ENCODE measurements at regions not wholly inside any gene's neighbourhood (a gene's known extent, or its start where the extent isn't known, plus 50 kb on each side); places are given as distances from the start of the nearest gene placed in this dataset.
A peak's percentile ranks its signal among the peaks of the same experiment; 100 is the strongest.

DNA sequence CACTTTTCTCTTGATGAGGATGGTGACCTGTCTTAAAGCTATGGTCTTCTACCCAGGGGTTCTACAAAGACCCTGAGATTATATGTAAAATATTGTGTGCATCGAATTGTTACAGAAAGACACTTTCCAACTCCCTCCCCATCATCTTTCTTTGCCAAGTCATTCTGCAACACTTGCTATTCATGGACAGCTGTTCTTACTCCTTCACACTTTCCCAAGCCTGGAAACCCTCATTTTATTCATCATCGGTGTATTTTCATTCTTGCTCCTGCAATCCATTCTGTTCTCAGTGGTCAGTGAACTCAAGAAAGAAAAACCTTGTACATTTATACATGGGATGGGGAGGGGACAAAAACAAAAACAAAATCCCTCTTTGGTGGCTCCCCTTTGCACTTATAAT lies 90.5 kb upstream of the STXBP6 start:
- H3K4me1 Mint-ChIP-seq = no peaks in the 10 kb centered on the region
- no peaks in the 10 kb centered on the region for H3K36me3 Mint-ChIP-seq
- no peak overlapping the region for H3K27ac Mint-ChIP-seq
- peaks cover 3% of the 10 kb centered on the region for H3K9me3 Mint-ChIP-seq
- H3K27me3 Mint-ChIP-seq = peaks cover 4% of the 10 kb centered on the region
- no peak overlapping the region for H3K4me3 Mint-ChIP-seq
- DNase-seq = no peak

- Mint-ChIP-seq H3K27me3 (peaks cover 36% of the 10 kb centered on the region), H3K4me1 (peaks cover 4% of the 10 kb centered on the region), H3K27ac (no peak overlapping the region), H3K36me3 (no peaks in the 10 kb centered on the region), H3K9me3 (peaks cover 3% of the 10 kb centered on the region), H3K4me3 (no peak overlapping the region)
- DNase-seq = no peak
These were observed 86.9 kb upstream of the STXBP6 start for GRCh38 chr14:25136811-25137210.

GRCh38 chr14:25134184-25134583 lies 84.2 kb upstream of the STXBP6 start:
- DNase-seq = no peak
- Mint-ChIP-seq H3K27ac (no peak overlapping the region), H3K27me3 (peaks cover 42% of the 10 kb centered on the region), H3K4me3 (no peak overlapping the region), H3K4me1 (peaks cover 4% of the 10 kb centered on the region), H3K9me3 (peaks cover 3% of the 10 kb centered on the region), H3K36me3 (no peaks in the 10 kb centered on the region)

DNA sequence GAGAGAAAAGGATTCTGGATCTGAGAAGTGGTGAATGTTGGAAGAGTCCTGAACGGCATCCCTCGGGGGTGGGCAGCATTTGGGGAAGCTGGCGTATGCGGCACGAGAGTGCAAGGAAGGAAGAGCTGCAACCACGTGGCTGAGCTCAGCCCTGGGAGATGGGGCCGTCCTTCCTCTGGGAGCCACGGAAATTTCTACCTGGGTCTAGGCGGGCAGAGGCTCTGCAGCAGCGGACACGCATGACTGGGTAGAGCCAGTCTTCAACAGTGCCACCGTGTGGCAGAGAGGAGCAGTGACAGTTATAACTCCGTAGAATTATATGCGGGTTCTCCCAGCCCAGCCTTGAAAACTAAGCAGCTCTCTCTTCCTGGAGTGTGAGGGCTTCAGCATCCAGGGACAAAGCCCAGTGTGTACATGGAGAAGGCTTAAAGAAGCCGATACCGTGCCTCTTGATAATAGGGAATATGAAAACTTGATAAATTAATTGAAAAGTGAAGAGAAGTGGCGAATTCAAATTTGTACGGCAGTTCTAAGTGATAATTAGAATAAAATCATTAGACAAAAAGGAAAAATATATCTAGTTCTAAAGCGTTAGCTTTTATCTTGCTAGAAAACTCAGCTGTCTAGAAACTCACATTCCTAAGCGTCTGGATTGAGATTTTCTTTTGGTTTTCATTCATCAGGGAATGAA lies 82.9 kb upstream of the STXBP6 start:
- Mint-ChIP-seq H3K4me3 (no peak overlapping the region), H3K27me3 (peaks cover 47% of the 10 kb centered on the region), H3K9me3 (no peaks in the 10 kb centered on the region), H3K27ac (no peak overlapping the region), H3K4me1 (peaks cover 4% of the 10 kb centered on the region), H3K36me3 (no peaks in the 10 kb centered on the region)
- peak; percentile 34 for DNase-seq

GRCh38 chr14:25132094-25132493 lies 82.1 kb upstream of the STXBP6 start:
- no peaks in the 10 kb centered on the region for H3K36me3 Mint-ChIP-seq
- H3K27ac Mint-ChIP-seq = no peak overlapping the region
- H3K27me3 Mint-ChIP-seq = peaks cover 48% of the 10 kb centered on the region
- H3K4me1 Mint-ChIP-seq = peaks cover 4% of the 10 kb centered on the region
- no peaks in the 10 kb centered on the region for H3K9me3 Mint-ChIP-seq
- no peak overlapping the region for H3K4me3 Mint-ChIP-seq
- no peak for DNase-seq

GRCh38 chr14:25122843-25123242 lies 72.9 kb upstream of the STXBP6 start:
- Mint-ChIP-seq H3K36me3 (no peaks in the 10 kb centered on the region), H3K9me3 (no peaks in the 10 kb centered on the region), H3K4me3 (no peak overlapping the region), H3K4me1 (no peaks in the 10 kb centered on the region), H3K27ac (no peak overlapping the region), H3K27me3 (peaks cover 14% of the 10 kb centered on the region)
- no peak for DNase-seq

DNA sequence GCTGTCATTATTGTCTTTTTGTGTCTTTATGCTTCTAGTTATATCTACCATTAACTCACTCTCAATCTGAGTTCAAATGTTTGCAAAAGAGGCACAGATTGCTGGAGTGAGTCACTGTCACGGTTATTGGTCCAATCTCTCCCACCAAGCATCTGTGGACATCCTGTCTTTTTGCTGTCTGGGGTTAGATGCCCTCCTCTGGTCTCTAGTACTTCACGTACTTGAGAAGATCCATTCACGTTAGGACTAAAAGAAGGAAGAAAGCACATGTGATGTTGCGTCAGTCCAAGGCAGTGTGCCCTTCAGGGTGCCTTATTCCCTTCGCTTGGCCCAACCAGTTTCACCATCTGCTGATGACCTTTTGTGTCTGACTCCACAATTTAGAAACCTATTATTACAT lies 72.3 kb upstream of the STXBP6 start:
- H3K36me3 Mint-ChIP-seq = no peaks in the 10 kb centered on the region

DNA sequence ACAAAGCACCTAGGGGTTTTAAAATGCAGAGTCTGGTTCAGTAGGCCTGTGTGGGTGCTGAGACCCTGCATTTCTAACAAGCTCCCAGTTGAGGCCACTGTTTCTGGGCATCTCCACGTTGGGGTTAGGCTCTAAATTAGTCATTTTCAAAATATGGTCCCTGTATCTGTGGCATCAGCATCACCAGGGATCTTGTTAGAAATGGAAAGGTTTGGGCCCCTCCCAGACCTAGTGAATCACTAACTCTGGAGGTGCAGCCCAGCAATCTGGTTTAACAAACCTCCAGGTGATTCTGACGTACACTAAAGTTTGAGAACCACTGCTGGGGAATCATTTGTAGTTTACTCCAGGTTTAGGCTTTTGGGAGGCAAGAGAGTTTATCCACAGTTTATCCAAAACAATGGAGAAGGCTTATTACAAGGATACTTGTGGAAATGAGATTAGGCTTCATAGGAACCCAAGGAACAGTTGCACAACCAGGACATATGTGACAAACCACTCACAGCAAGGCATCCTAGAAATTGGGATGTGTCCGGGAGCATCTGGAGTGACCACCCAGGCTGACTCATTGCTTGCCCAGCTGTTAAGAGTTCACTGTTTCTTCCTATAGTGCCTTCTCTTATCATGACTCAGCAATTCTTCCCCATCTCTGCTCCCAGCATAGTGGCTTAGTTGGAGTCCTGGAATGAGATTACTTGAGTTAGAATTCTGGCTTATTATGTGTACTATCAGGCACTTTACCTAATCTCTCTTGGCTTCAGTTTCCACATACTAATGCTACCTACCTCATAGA lies 71.6 kb upstream of the STXBP6 start:
- Mint-ChIP-seq H3K4me3 (no peak overlapping the region), H3K27ac (no peak overlapping the region), H3K9me3 (no peaks in the 10 kb centered on the region), H3K27me3 (peaks cover 14% of the 10 kb centered on the region), H3K36me3 (no peaks in the 10 kb centered on the region), H3K4me1 (no peaks in the 10 kb centered on the region)
- no peak for DNase-seq

More for the DNA sequence above, 72.3 kb upstream of the STXBP6 start:
- H3K27me3 Mint-ChIP-seq = peaks cover 14% of the 10 kb centered on the region
- no peaks in the 10 kb centered on the region for H3K9me3 Mint-ChIP-seq
- H3K4me3 Mint-ChIP-seq = no peak overlapping the region
- H3K4me1 Mint-ChIP-seq = no peaks in the 10 kb centered on the region
- H3K27ac Mint-ChIP-seq = no peak overlapping the region
- DNase-seq = no peak

DNA sequence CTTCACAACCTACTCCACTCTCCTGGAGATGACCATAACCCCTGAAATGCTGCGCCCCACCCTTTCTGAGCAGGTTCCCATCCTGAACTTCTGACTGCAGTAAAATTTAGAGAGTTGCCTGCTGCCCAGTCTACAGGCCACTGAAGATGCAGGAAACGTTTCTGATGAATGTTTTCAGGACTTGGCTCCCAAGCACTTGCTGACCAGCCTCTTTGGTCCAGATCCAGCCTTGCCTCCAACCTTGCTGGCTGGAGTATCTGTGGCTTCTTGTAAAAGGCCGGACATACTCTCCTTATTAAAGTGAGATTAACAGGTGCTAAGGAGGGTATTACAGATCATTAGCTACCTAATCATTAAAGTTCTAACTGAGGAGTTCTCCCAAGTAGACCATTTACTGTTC lies 70.3 kb upstream of the STXBP6 start:
- Mint-ChIP-seq H3K4me1 (no peaks in the 10 kb centered on the region), H3K4me3 (no peak overlapping the region), H3K36me3 (no peaks in the 10 kb centered on the region), H3K27ac (no peak overlapping the region), H3K27me3 (peaks cover 12% of the 10 kb centered on the region), H3K9me3 (no peaks in the 10 kb centered on the region)
- no peak for DNase-seq

DNA sequence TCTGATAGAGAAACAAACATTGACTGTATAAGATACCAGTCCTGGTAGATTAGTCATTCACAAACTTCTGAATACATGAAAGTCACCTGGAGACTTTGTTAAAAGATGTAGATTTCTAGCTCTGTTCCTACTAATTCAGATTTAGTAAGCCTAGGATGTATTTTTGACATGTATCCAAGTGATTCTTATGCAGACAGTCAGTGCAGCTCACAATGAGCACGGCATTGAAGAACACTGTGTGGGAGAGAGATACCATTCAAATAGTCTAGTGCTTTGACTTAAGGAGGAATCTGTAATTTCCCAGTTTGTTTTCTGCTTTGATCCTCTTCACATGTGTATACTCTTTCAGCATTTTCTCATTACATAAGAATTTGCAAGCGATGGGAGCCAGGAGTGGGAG lies 68.7 kb upstream of the STXBP6 start:
- H3K27me3 Mint-ChIP-seq = peaks cover 9% of the 10 kb centered on the region
- DNase-seq = no peak
- H3K36me3 Mint-ChIP-seq = no peaks in the 10 kb centered on the region

GRCh38 chr14:25117342-25117741 lies 67.4 kb upstream of the STXBP6 start:
- H3K36me3 Mint-ChIP-seq = no peaks in the 10 kb centered on the region
- no peak overlapping the region for H3K4me3 Mint-ChIP-seq
- no peak overlapping the region for H3K27ac Mint-ChIP-seq
- no peak for DNase-seq
- H3K9me3 Mint-ChIP-seq = peaks cover 2% of the 10 kb centered on the region
- peaks cover 14% of the 10 kb centered on the region for H3K27me3 Mint-ChIP-seq
- H3K4me1 Mint-ChIP-seq = no peaks in the 10 kb centered on the region

More for the DNA sequence above, 68.7 kb upstream of the STXBP6 start:
- no peak overlapping the region for H3K4me3 Mint-ChIP-seq
- H3K9me3 Mint-ChIP-seq = peaks cover 2% of the 10 kb centered on the region
- no peak overlapping the region for H3K27ac Mint-ChIP-seq
- H3K4me1 Mint-ChIP-seq = no peaks in the 10 kb centered on the region

DNA sequence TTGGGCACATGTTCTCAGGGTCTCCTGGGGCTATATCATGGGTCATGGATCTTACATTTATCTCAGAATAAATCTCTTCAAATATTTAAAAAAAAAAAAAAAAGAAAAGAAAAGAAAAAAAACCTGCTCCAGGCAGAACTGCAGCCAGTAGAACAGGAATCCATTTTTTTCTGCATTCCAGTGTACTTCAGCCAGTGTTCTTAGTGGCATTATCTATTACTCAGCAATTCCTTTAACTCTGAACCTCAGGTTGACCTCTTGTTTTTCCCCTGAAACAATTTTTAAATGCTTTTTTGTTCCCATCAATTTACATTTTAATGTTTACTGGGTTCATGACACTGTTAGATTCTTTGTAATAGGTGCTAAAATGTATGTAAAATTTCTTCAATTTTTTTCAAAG lies 66.7 kb upstream of the STXBP6 start:
- Mint-ChIP-seq H3K9me3 (peaks cover 2% of the 10 kb centered on the region), H3K27me3 (peaks cover 14% of the 10 kb centered on the region)
- DNase-seq = no peak

GRCh38 chr14:25113394-25113793 lies 63.4 kb upstream of the STXBP6 start:
- no peaks in the 10 kb centered on the region for H3K36me3 Mint-ChIP-seq
- no peak overlapping the region for H3K4me3 Mint-ChIP-seq
- H3K27ac Mint-ChIP-seq = no peak overlapping the region
- H3K4me1 Mint-ChIP-seq = no peaks in the 10 kb centered on the region
- peaks cover 2% of the 10 kb centered on the region for H3K9me3 Mint-ChIP-seq
- DNase-seq = no peak
- H3K27me3 Mint-ChIP-seq = peaks cover 12% of the 10 kb centered on the region

More for the DNA sequence above, 66.7 kb upstream of the STXBP6 start:
- Mint-ChIP-seq H3K4me3 (no peak overlapping the region), H3K36me3 (no peaks in the 10 kb centered on the region), H3K4me1 (no peaks in the 10 kb centered on the region), H3K27ac (no peak overlapping the region)

DNA sequence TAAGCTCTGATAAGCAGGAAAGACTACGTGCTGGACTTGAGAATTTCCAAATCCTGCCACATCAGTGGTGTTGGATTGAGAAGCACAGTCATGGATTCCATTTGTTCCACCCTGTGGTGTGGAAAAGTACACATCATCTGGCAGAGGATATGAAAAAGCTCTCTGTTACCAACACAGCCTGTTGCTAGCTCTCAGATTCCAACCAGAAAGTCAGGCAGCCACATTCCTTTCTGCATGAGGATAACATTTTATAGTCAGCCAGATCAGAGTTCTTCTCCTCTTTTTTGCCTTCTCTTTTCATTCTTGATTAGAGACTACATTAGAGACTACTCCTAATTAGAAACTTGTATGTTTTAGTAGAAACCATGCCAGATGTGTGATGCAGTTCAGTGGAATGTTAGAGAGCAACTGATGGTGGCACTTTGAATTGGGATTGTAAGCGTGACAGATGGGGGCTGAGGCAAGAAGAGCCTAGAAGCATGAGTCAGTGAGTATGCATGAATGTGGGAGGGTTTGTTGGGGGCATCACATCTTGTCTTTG lies 61.2 kb upstream of the STXBP6 start:
- H3K36me3 Mint-ChIP-seq = no peaks in the 10 kb centered on the region
- peaks cover 9% of the 10 kb centered on the region for H3K27me3 Mint-ChIP-seq
- no peaks in the 10 kb centered on the region for H3K4me1 Mint-ChIP-seq
- H3K9me3 Mint-ChIP-seq = peaks cover 2% of the 10 kb centered on the region
- H3K4me3 Mint-ChIP-seq = no peak overlapping the region
- H3K27ac Mint-ChIP-seq = no peak overlapping the region
- DNase-seq = no peak

- H3K36me3 Mint-ChIP-seq = no peaks in the 10 kb centered on the region
- peaks cover under 1% of the 10 kb centered on the region for H3K9me3 Mint-ChIP-seq
- no peak overlapping the region for H3K4me3 Mint-ChIP-seq
- H3K27me3 Mint-ChIP-seq = peaks cover 9% of the 10 kb centered on the region
- DNase-seq = no peak
- no peak overlapping the region for H3K27ac Mint-ChIP-seq
- H3K4me1 Mint-ChIP-seq = no peaks in the 10 kb centered on the region
These were observed 60.2 kb upstream of the STXBP6 start for GRCh38 chr14:25110106-25110505.

All from activated naive CD8-positive, alpha-beta T cell treated with anti-CD3 and anti-CD28 coated beads for 36 hours (primary cell).